Neuronal stem cell (in vitro differentiated cells): ENCODE measurements at regions not wholly inside any gene's neighbourhood (a gene's known extent, or its start where the extent isn't known, plus 50 kb on each side); places are given as distances from the start of the nearest gene placed in this dataset.
A peak's percentile ranks its signal among the peaks of the same experiment; 100 is the strongest.

Source experiments
- DNase-seq: peaks from one replicate; pipeline ENCODE4 v3.0.0-alpha.2; 2013; ENCODE audit warnings: low spot score
- H2AFZ ChIP-seq: one replicate; pipeline ENCODE4 v1.6.1; 2013; ENCODE audit warnings: mild to moderate bottlenecking, low read length, inconsistent platforms
- H2AK5ac ChIP-seq: 2 replicates; pipeline ENCODE4 v1.6.1; 2013; ENCODE audit warnings: low read depth, mild to moderate bottlenecking, inconsistent platforms, low read length, moderate library complexity, mixed read lengths
- H2BK120ac ChIP-seq: 2 replicates; pipeline ENCODE4 v1.6.1; 2013; ENCODE audit warnings: low read depth, mild to moderate bottlenecking, inconsistent platforms, low read length, moderate library complexity, mixed read lengths
- H2BK12ac ChIP-seq: one replicate; pipeline ENCODE4 v1.6.1; 2013; ENCODE audit warnings: low read length, inconsistent platforms
- H2BK15ac ChIP-seq: 2 replicates; pipeline ENCODE4 v1.6.1; 2013; ENCODE audit warnings: mild to moderate bottlenecking, low read length, inconsistent platforms, mixed read lengths
- H2BK5ac ChIP-seq: one replicate; pipeline ENCODE4 v1.6.1; 2013; ENCODE audit warnings: inconsistent platforms, mild to moderate bottlenecking, low read length, moderate library complexity
- H3K14ac ChIP-seq: one replicate; pipeline ENCODE4 v1.6.1; 2013; ENCODE audit warnings: low read length, inconsistent platforms
- H3K18ac ChIP-seq: 2 replicates; pipeline ENCODE4 v1.6.1; 2013; ENCODE audit warnings: low read length, inconsistent platforms
- H3K23ac ChIP-seq: 2 replicates; pipeline ENCODE4 v1.6.1; 2013; ENCODE audit warnings: low read depth, mild to moderate bottlenecking, mixed read lengths, low read length, inconsistent platforms; ENCODE audit not compliant: poor library complexity
- H3K27ac ChIP-seq: replicated peaks from 3 replicates; pipeline ENCODE4 v1.5.1; 2013; ENCODE audit warnings: low read length, inconsistent platforms
- H3K27me3 ChIP-seq, 3 experiments: 2 replicates each; pipeline ENCODE4 v1.6.1; 2013; ENCODE audit warnings: low read length in 3 of 3, mild to moderate bottlenecking in 2 of 3, inconsistent platforms in 1 of 3, low read depth in 1 of 3, mixed read lengths in 1 of 3, moderate library complexity in 1 of 3; ENCODE audit not compliant: control insufficient read depth in 3 of 3, insufficient read depth in 3 of 3
- H3K36me3 ChIP-seq, 2 donors: replicated peaks in 1 of 2; 2 replicates each; pipeline ENCODE4 v1.6.1; 2013; ENCODE audit warnings: low read length in 2 of 2; ENCODE audit not compliant: control insufficient read depth in 2 of 2, insufficient read depth in 2 of 2
- H3K4ac ChIP-seq: 2 replicates; pipeline ENCODE4 v1.6.1; 2013; ENCODE audit warnings: inconsistent platforms, mild to moderate bottlenecking, low read length, moderate library complexity
- H3K4me1 ChIP-seq, 2 donors: 1 replicate in 1 of 2; 2 replicates in 1 of 2; pipeline ENCODE4 v1.6.1; 2013; ENCODE audit warnings: low read length in 2 of 2, low read depth in 1 of 2; ENCODE audit not compliant: control insufficient read depth in 2 of 2, insufficient read depth in 1 of 2
- H3K4me2 ChIP-seq: one replicate; pipeline ENCODE4 v1.6.1; 2013; ENCODE audit warnings: mild to moderate bottlenecking, low read length, inconsistent platforms; ENCODE audit not compliant: insufficient read depth, poor library complexity, severe bottlenecking
- H3K4me3 ChIP-seq, 2 donors: 2 replicates each; pipeline ENCODE4 v1.5.1; 2013; ENCODE audit warnings: low read length in 2 of 2, mild to moderate bottlenecking in 2 of 2, inconsistent platforms in 1 of 2, moderate library complexity in 1 of 2
- H3K79me1 ChIP-seq: one replicate; pipeline ENCODE4 v1.6.1; 2013; ENCODE audit warnings: low read depth, mild to moderate bottlenecking, inconsistent platforms, low read length, moderate library complexity
- H3K9ac ChIP-seq: one replicate; pipeline ENCODE4 v1.6.1; 2013; ENCODE audit warnings: mild to moderate bottlenecking, low read depth, low read length, inconsistent platforms; ENCODE audit not compliant: poor library complexity
- H3K9me3 ChIP-seq, 2 donors: replicated peaks in 1 of 2; 2 replicates each; pipeline versions ENCODE3 to v1.6.1; 2013; ENCODE audit warnings: low read length in 2 of 2, mild to moderate bottlenecking in 2 of 2, inconsistent platforms in 1 of 2, low read depth in 1 of 2, mixed read lengths in 1 of 2, moderate library complexity in 1 of 2; ENCODE audit not compliant: control insufficient read depth in 2 of 2, insufficient read depth in 1 of 2
- H4K8ac ChIP-seq: one replicate; pipeline ENCODE4 v1.6.1; 2013; ENCODE audit warnings: low read depth, mild to moderate bottlenecking, inconsistent platforms, low read length, moderate library complexity
- H4K91ac ChIP-seq: one replicate; pipeline ENCODE4 v1.6.1; 2013; ENCODE audit warnings: low read length, low read depth, mild to moderate bottlenecking, inconsistent platforms; ENCODE audit not compliant: poor library complexity
- WGBS, 2 donors: extraction: QIAGEN DNeasy Blood & Tissue Kit; methylation state at CpG; one replicate each; pipeline ENCODE4 v1.1.7; 2013; ENCODE audit warnings: missing lambda C conversion rate in 2 of 2, mixed read lengths in 1 of 2; ENCODE audit not compliant: insufficient read length in 2 of 2, insufficient replicate concordance in 1 of 2; ENCODE audit errors: extremely low coverage in 2 of 2; 5-methylcytosine and 5-hydroxymethylcytosine counted together

DNA sequence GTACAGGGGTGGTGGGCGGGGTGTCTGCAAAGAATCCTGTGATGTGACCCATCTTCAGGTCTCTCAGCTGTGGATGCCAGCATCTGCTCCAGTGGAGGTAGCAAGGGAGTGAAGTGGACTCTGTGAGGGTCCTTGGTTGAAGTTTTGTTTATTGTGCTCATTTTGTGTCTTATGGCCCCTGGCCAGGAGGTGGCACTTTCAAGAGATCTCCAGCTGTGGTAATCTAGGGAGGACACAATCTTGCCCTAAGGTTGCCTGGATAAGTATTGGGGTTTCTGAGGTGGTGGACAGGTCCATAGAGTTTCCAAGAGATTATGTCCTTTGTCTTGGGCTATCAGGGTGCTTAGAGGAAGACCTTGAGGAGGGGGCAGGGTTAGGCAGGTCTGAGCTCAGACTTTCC lies 260.7 kb downstream of the CCDC59 start:
- H3K14ac ChIP-seq = no peak overlapping the region

DNA sequence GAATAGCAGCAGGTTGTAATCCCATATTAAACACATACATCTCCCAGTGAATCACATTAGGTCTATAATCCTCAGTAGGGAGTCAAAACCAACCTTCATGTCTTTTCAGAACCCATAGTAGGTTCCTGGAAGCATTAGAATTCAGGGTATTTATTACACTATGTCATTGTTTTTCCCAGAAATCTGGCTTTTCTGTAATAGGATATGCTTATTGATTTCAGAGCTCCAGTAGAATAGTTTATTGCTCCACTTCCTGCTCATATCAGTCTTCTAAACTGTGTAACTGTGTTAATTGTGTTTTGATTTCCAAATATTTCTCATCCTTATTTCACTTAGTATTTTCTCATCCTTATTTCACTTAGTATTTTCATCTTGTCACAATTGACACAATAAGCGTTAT lies 268.0 kb downstream of the CCDC59 start:
- H3K9ac ChIP-seq = no peak overlapping the region

More for the DNA sequence above, 260.7 kb downstream of the CCDC59 start:
- H3K27me3 ChIP-seq = no peaks in the 10 kb centered on the region
- no CpG with 5 or more reads among the region's 1 CpG for WGBS, 2 donors
- peak overlapping the region; percentile 32 for H2AFZ ChIP-seq
- no peak overlapping the region for H2BK120ac ChIP-seq
- H2BK12ac ChIP-seq = no peak overlapping the region
- no peak overlapping the region for H3K23ac ChIP-seq
- no peak overlapping the region for H3K27ac ChIP-seq
- H3K4me1 ChIP-seq = no peaks in the 10 kb centered on the region
- H3K36me3 ChIP-seq = no peaks in the 10 kb centered on the region
- no peak overlapping the region for H4K91ac ChIP-seq
- no peak overlapping the region for H2BK15ac ChIP-seq
- H4K8ac ChIP-seq = no peak overlapping the region
- no peak for DNase-seq
- no peak overlapping the region for H3K4ac ChIP-seq
- H3K9me3 ChIP-seq = no peaks in the 10 kb centered on the region
- no peak overlapping the region for H3K4me2 ChIP-seq
- no peak overlapping the region for H2AK5ac ChIP-seq
- no peak overlapping the region for H3K9ac ChIP-seq
- H3K79me1 ChIP-seq = no peaks in the 10 kb centered on the region
- H3K4me3 ChIP-seq = no peak overlapping the region
- no peak overlapping the region for H2BK5ac ChIP-seq
- H3K18ac ChIP-seq = no peak overlapping the region

GRCh38 chr12:82089369-82090121 lies 268.6 kb downstream of the CCDC59 start:
- Histone ChIP-seq H3K4me2 (no peak overlapping the region), H3K14ac (no peak overlapping the region), H2BK12ac (no peak overlapping the region), H3K18ac (no peak overlapping the region), H3K4me1 (no peaks in the 10 kb centered on the region), H4K8ac (no peak overlapping the region), H3K9ac (no peak overlapping the region), H2AFZ (no peak overlapping the region), H2AK5ac (no peak overlapping the region), H3K23ac (no peak overlapping the region), H2BK120ac (no peak overlapping the region), H3K27ac (no peak overlapping the region), H3K4me3 (no peak overlapping the region), H2BK5ac (no peak overlapping the region), H3K4ac (no peak overlapping the region), H3K27me3 (no peaks in the 10 kb centered on the region), H4K91ac (no peak overlapping the region), H3K79me1 (no peaks in the 10 kb centered on the region), H3K36me3 (no peaks in the 10 kb centered on the region), H3K9me3 (no peaks in the 10 kb centered on the region), H2BK15ac (no peak overlapping the region)
- no CpG with 5 or more reads among the region's 7 CpGs for WGBS, 2 donors
- no peak for DNase-seq

More for the DNA sequence above, 268.0 kb downstream of the CCDC59 start:
- no peak overlapping the region for H3K14ac ChIP-seq
- H2BK15ac ChIP-seq = no peak overlapping the region
- no peak for DNase-seq
- no peak overlapping the region for H2AFZ ChIP-seq
- WGBS, 2 donors = no CpG with 5 or more reads among the region's 1 CpG
- H2AK5ac ChIP-seq = no peak overlapping the region
- H4K91ac ChIP-seq = no peak overlapping the region
- no peaks in the 10 kb centered on the region for H3K4me1 ChIP-seq
- no peak overlapping the region for H2BK5ac ChIP-seq
- H3K79me1 ChIP-seq = no peaks in the 10 kb centered on the region
- no peaks in the 10 kb centered on the region for H3K9me3 ChIP-seq
- no peak overlapping the region for H3K4ac ChIP-seq
- H3K23ac ChIP-seq = no peak overlapping the region
- no peak overlapping the region for H3K4me2 ChIP-seq
- H3K36me3 ChIP-seq = no peaks in the 10 kb centered on the region
- H2BK12ac ChIP-seq = no peak overlapping the region
- no peak overlapping the region for H2BK120ac ChIP-seq
- no peak overlapping the region for H3K18ac ChIP-seq
- H3K27ac ChIP-seq = no peak overlapping the region
- no peak overlapping the region for H3K4me3 ChIP-seq
- no peak overlapping the region for H4K8ac ChIP-seq
- no peaks in the 10 kb centered on the region for H3K27me3 ChIP-seq

DNA sequence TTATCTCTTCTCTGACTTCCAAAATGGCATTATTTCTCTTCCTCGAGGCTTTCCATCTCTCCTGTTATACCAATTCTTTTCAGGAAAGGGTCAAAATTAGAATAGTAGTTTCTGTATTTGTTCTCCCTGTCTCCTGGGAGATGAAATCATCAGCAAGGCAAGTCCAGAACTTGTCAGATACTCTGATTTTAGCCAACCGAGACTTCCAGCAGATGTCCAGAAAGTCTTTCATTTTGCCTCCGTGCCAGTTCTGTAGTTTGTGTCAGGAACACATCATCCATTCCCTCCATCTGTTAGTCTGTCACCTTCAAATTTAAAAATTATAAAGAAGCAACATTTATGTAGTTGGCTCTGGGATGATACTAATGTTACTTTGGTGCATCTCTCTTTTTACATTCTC lies 275.7 kb downstream of the CCDC59 start:
- no peak overlapping the region for H3K4ac ChIP-seq
- no peak overlapping the region for H2BK15ac ChIP-seq
- no peaks in the 10 kb centered on the region for H3K27me3 ChIP-seq
- H3K9me3 ChIP-seq = peaks cover 0 to 2% of the 10 kb centered on the region in 2 donors
- no peak overlapping the region for H3K9ac ChIP-seq
- no peak for DNase-seq
- H2BK5ac ChIP-seq = no peak overlapping the region
- no peaks in the 10 kb centered on the region for H3K79me1 ChIP-seq
- H3K36me3 ChIP-seq = no peaks in the 10 kb centered on the region
- no peak overlapping the region for H3K18ac ChIP-seq
- no peak overlapping the region for H3K4me2 ChIP-seq
- H3K23ac ChIP-seq = no peak overlapping the region
- H2AFZ ChIP-seq = peak overlapping the region; percentile 37
- no CpG with 5 or more reads among the region's 3 CpGs for WGBS, 2 donors
- H2AK5ac ChIP-seq = no peak overlapping the region
- no peak overlapping the region for H2BK120ac ChIP-seq
- H2BK12ac ChIP-seq = no peak overlapping the region
- H3K4me3 ChIP-seq = no peak overlapping the region
- no peak overlapping the region for H4K91ac ChIP-seq
- H3K14ac ChIP-seq = no peak overlapping the region
- no peak overlapping the region for H4K8ac ChIP-seq
- H3K4me1 ChIP-seq = no peaks in the 10 kb centered on the region
- H3K27ac ChIP-seq = no peak overlapping the region
